GM13976 (cell line): ENCODE measurements at regions not wholly inside any gene's neighbourhood (a gene's known extent, or its start where the extent isn't known, plus 50 kb on each side); places are given as distances from the start of the nearest gene placed in this dataset.

Experiments
- DNase-seq: peaks from one replicate; pipeline ENCODE4 v3.0.0; 2012; ENCODE audit warnings: low spot score
- in situ Hi-C: fragments of 300-500 bp; cut with MboI; formaldehyde crosslinking; loops from one replicate; pipeline ENCODE4 v1.12.0; 2022; ENCODE audit warnings: low sequenced_read_pairs, mixed read lengths, inconsistent platforms; ENCODE audit not compliant: unreplicated experiment
- TF ChIP-seq, protein P1 (sequence below): IDR thresholded peaks from 2 replicates; pipeline ENCODE4 v1.5.1; 2012; ENCODE audit warnings: borderline replicate concordance, mild to moderate bottlenecking; ENCODE audit not compliant: insufficient read depth; ENCODE audit errors: extremely low read depth, missing control alignments, control extremely low read depth

DNA sequence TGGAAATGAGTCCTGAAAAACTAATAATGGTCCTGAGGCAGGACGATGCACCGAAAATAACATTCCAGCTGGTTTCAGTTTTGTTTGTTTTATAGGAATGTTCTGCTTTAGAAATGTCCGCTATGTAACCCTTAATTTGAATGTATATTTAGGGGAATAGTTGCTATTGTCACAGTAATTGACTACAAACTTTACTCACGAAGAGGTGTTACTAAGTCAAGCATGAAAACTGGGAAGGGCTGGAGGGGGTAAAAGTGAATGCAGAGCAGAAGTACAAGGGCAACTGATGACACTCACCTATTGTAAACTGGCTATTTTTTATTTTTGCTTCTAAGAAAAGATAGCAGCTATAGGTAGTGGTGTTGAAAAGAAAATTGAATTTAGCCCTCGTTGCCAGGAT, 230.7 kb upstream of the SYT10 start:
- DNase-seq, result no peak
- TF ChIP-seq, protein P1, sequence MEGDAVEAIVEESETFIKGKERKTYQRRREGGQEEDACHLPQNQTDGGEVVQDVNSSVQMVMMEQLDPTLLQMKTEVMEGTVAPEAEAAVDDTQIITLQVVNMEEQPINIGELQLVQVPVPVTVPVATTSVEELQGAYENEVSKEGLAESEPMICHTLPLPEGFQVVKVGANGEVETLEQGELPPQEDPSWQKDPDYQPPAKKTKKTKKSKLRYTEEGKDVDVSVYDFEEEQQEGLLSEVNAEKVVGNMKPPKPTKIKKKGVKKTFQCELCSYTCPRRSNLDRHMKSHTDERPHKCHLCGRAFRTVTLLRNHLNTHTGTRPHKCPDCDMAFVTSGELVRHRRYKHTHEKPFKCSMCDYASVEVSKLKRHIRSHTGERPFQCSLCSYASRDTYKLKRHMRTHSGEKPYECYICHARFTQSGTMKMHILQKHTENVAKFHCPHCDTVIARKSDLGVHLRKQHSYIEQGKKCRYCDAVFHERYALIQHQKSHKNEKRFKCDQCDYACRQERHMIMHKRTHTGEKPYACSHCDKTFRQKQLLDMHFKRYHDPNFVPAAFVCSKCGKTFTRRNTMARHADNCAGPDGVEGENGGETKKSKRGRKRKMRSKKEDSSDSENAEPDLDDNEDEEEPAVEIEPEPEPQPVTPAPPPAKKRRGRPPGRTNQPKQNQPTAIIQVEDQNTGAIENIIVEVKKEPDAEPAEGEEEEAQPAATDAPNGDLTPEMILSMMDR, result no peak
- in situ Hi-C loops, result no loop called here

DNA sequence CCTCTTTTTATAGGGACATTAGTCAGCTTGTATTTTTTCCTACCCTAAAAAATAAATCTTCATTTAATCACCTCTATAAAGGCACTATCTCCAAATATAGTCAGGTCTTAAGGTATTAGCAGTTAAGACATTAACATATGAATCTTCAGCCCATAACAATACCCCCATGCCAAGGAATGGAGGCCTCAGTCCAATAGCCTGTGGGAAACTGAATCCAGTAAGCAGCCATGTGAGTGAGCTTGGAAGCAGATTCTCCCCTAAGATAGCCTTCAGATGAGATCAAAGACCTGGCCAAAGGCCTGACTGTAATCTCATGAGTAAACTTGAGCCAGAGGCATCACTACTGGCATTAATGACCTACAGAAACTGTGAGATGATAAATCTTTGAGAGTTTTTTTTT, 232.1 kb upstream of the SYT10 start:
- in situ Hi-C loops, result no loop called here
- TF ChIP-seq, protein P1, result no peak
- DNase-seq, result no peak

GRCh38 chr12:33672836-33673577, 233.4 kb upstream of the SYT10 start:
- TF ChIP-seq, protein P1, result no peak
- DNase-seq, result no peak
- in situ Hi-C loops, result no loop called here

DNA sequence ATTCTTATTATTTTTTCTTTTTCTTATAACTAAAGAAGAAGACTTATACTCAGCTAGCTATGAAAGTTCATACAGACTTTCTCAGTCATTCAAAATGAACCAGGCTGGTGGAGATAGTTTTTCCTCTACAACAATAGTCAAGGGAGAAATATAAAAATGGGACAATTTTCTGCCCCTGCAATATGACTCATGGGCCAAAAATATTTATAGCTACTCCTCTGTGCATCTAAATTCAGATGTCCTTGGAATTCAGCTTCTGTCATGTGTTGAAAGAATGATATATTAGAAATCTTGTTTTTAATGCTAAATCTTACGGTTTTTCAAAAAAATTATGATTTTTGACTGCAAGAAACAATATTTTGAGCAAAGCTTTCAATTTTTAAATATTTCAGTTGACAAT, 237.2 kb upstream of the SYT10 start:
- DNase-seq, result no peak
- in situ Hi-C loops, result no loop called here
- TF ChIP-seq, protein P1, result no peak

DNA sequence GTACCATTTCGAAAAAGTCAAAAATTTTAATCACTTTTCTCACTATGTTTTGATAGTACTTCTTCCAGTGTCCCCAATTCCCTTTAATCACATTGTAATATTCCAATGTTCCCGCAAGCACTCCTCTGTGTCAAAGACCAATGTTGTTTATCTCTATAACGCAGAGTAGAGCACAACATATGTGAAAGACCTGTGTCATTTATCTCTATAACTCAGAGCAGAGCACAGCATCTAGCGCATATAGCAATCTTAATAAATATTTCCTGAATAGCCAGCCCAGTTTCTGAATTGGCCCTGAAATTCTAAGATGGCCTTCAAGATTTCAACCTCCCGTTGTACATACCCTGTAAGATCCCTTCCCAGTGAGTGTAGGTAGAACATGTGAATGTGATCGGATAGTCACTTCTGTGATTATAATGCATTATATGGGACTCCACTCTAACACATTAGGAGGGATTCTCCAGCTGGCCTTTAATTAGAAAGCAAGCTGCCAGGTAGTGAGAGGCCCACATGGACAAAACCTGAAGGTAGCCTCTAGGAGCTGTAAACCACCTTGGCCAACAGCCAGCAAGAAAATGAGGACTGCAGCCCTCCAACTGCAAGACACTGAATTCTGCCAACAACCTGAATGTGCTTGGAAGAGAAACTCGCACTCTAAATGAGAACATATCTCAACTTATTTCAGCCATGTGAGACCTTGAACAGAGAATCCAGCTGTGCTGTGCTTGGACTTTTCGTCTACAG, 238.8 kb upstream of the SYT10 start:
- in situ Hi-C loops, result no loop called here
- DNase-seq, result no peak
- TF ChIP-seq, protein P1, result no peak

DNA sequence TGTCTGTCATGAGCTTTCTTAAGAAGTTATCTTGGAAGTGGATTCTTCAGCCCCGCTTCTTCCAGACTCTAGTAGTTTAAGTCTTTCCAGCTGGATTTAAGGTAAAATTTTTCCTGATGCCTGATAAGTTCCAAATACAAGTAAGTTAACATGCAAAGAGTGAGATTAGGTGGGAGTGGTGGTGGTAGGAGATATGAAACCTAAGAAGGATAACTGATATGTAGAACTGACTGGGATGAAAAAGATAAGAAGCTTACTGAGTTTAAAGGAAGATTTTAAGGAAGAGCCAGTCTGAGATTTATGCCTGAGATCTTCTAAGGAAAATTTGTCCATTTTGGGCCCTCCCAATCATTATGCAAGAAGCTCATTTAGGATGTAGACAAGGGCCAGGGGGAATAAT, 250.9 kb upstream of the SYT10 start:
- TF ChIP-seq, protein P1, result no peak
- no peak for DNase-seq
- in situ Hi-C loops, result no loop called here
